Loucy (cell line): ENCODE measurements at regions not wholly inside any gene's neighbourhood (a gene's known extent, or its start where the extent isn't known, plus 50 kb on each side); places are given as distances from the start of the nearest gene placed in this dataset.
"Not testable (repeated sequence)": the region's sequence is repeated elsewhere in the genome, so short reads cannot be mapped to it uniquely, and the experiment has no call there.

Source experiments
- H2AFZ ChIP-seq: fragments of 200-600 bp; sonication (generic); 2 replicates; pipeline ENCODE4 v1.6.0; 2016; ENCODE audit warnings: antibody characterized with exemption, mild to moderate bottlenecking, low read length, moderate library complexity
- H3F3A ChIP-seq: fragments of 200-600 bp; 2 replicates; pipeline ENCODE4 v1.6.0; 2016; ENCODE audit warnings: antibody characterized with exemption, low read depth, mild to moderate bottlenecking
- H3K27me3 ChIP-seq: fragments of 200-600 bp; sonication (generic); 2 replicates; pipeline ENCODE4 v1.6.1; 2014; ENCODE audit warnings: low read length, mild to moderate bottlenecking; ENCODE audit not compliant: insufficient read depth, poor library complexity, severe bottlenecking
- H3K36me3 ChIP-seq: fragments of 200-600 bp; sonication (generic); 2 replicates; pipeline ENCODE4 v1.6.1; 2016; ENCODE audit warnings: low read length; ENCODE audit not compliant: insufficient read depth
- H3K4me1 ChIP-seq: fragments of 200-600 bp; sonication (generic); 2 replicates; pipeline ENCODE4 v1.5.1; 2014; ENCODE audit warnings: low read length, mild to moderate bottlenecking; ENCODE audit not compliant: insufficient read depth, poor library complexity, severe bottlenecking
- H3K4me2 ChIP-seq: fragments of 200-600 bp; sonication (generic); 2 replicates; pipeline ENCODE4 v1.6.0; 2014; ENCODE audit warnings: antibody characterized with exemption, low read length, low read depth, mild to moderate bottlenecking; ENCODE audit not compliant: poor library complexity, severe bottlenecking
- H3K4me3 ChIP-seq: fragments of 200-600 bp; sonication (generic); 2 replicates; pipeline ENCODE4 v1.5.1; 2014; ENCODE audit warnings: low read length, mild to moderate bottlenecking, mixed read lengths; ENCODE audit not compliant: poor library complexity, severe bottlenecking
- H3K79me2 ChIP-seq: fragments of 200-600 bp; sonication (generic); 2 replicates; pipeline ENCODE4 v1.6.1; 2014; ENCODE audit warnings: low read length; ENCODE audit not compliant: insufficient read depth
- H3K9ac ChIP-seq: fragments of 200-600 bp; sonication (generic); 2 replicates; pipeline ENCODE4 v1.6.0; 2014; ENCODE audit warnings: mild to moderate bottlenecking, low read depth, low read length, moderate library complexity; ENCODE audit not compliant: poor library complexity, severe bottlenecking
- H3K9me2 ChIP-seq: fragments of 200-600 bp; sonication (generic); replicated peaks from 2 replicates; pipeline ENCODE4 v1.6.1; 2016; ENCODE audit warnings: low read depth, low read length, mixed read lengths
- H3K9me3 ChIP-seq: fragments of 200-600 bp; sonication (generic); 2 replicates; pipeline ENCODE4 v1.6.1; 2014; ENCODE audit warnings: mild to moderate bottlenecking, antibody characterized with exemption, low read length, low read depth; ENCODE audit not compliant: insufficient read depth
- H4K20me1 ChIP-seq: fragments of 200-600 bp; sonication (generic); 2 replicates; pipeline ENCODE4 v1.6.0; 2014; ENCODE audit warnings: antibody characterized with exemption, low read length, mild to moderate bottlenecking; ENCODE audit not compliant: insufficient read depth, poor library complexity, severe bottlenecking
- CTCF ChIP-seq: fragments of 200-600 bp; sonication (generic); conservative IDR thresholded peaks from 2 replicates; pipeline ENCODE4 v1.5.1; 2014; ENCODE audit warnings: mild to moderate bottlenecking, antibody characterized with exemption, low read length
- EZH2phosphoT487 ChIP-seq: fragments of 200-600 bp; IDR thresholded peaks from 2 replicates; pipeline ENCODE4 v1.6.1; 2018; ENCODE audit warnings: antibody characterized with exemption, mild to moderate bottlenecking, moderate library complexity, borderline replicate concordance

GRCh38 chr2:52260904-52261303 is 1229.0 kb upstream of the NRXN1 start:
- Histone ChIP-seq H4K20me1 (no peaks in the 10 kb centered on the region), H3K9me2 (no peaks in the 10 kb centered on the region), H3K9me3 (no peaks in the 10 kb centered on the region), H3K27me3 (no peaks in the 10 kb centered on the region), H3K4me1 (no peaks in the 10 kb centered on the region), H3K79me2 (no peaks in the 10 kb centered on the region), H3K4me3 (no peak overlapping the region), H3K9ac (no peak overlapping the region), H3K36me3 (no peaks in the 10 kb centered on the region), H3K4me2 (no peak overlapping the region), H3F3A (no peaks in the 10 kb centered on the region), H2AFZ (no peak overlapping the region)
- no peak for TF ChIP-seq EZH2phosphoT487
- no peak for TF ChIP-seq CTCF

DNA sequence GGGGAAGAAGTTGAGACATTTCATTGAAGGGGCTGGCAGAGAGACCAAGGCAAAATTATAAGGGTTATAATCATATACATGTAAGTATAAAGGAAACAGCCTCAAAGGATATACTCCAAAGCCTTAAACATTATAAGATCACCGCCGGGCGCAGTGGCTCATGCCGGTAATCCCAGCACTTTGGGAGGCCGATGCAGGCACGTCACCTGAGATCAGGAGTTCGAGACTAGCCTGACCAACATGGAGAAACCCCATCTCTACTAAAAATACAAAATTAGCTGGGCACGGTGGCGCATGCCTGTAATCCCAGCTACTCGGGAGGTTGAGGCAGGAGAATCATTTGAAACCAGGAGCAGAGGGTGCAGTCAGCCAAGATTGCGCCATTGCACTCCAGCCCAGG is 1227.0 kb upstream of the NRXN1 start:
- not testable (repeated sequence) for H3K79me2 ChIP-seq, H3K9me3 ChIP-seq, H3F3A ChIP-seq, H2AFZ ChIP-seq, H3K4me2 ChIP-seq, H4K20me1 ChIP-seq, H3K4me1 ChIP-seq, H3K9ac ChIP-seq, H3K9me2 ChIP-seq, H3K4me3 ChIP-seq, H3K27me3 ChIP-seq, H3K36me3 ChIP-seq

DNA sequence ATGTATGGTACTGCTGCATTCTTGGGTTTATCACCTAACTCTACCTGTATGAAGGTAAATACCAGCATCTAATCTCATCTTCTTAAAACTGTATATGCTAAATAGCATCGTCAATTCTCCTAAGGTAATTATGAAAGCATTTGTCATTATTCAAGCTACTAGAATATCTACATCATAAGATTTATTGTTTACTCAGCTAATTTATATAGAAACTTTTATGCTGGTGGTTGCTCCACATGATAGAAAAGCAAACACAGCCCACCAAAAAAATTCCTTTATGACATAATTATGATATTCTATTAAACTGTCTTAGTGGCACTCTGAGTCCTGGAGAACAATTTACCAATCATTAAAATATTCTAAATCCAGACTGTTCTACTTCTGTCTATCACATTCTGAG is 1226.1 kb upstream of the NRXN1 start:
- TF ChIP-seq CTCF = no peak
- TF ChIP-seq EZH2phosphoT487 = no peak
- H3K9ac ChIP-seq = no peak overlapping the region
- no peaks in the 10 kb centered on the region for H3K27me3 ChIP-seq
- H2AFZ ChIP-seq = no peak overlapping the region
- H3K9me2 ChIP-seq = no peaks in the 10 kb centered on the region
- no peak overlapping the region for H3K4me2 ChIP-seq
- H3K36me3 ChIP-seq = no peaks in the 10 kb centered on the region
- no peak overlapping the region for H3K4me3 ChIP-seq
- no peaks in the 10 kb centered on the region for H3K4me1 ChIP-seq
- H3K79me2 ChIP-seq = no peaks in the 10 kb centered on the region
- H3F3A ChIP-seq = no peaks in the 10 kb centered on the region
- H3K9me3 ChIP-seq = no peaks in the 10 kb centered on the region
- H4K20me1 ChIP-seq = no peaks in the 10 kb centered on the region

GRCh38 chr2:52253416-52253980 is 1221.6 kb upstream of the NRXN1 start:
- no peaks in the 10 kb centered on the region for H4K20me1 ChIP-seq
- H3K4me2 ChIP-seq = no peak overlapping the region
- TF ChIP-seq EZH2phosphoT487 = no peak
- TF ChIP-seq CTCF = no peak
- H3K9ac ChIP-seq = no peak overlapping the region
- H3K9me2 ChIP-seq = no peaks in the 10 kb centered on the region
- no peaks in the 10 kb centered on the region for H3K79me2 ChIP-seq
- H3K9me3 ChIP-seq = no peaks in the 10 kb centered on the region
- H3F3A ChIP-seq = no peaks in the 10 kb centered on the region
- H3K4me3 ChIP-seq = no peak overlapping the region
- no peak overlapping the region for H2AFZ ChIP-seq
- no peaks in the 10 kb centered on the region for H3K4me1 ChIP-seq
- no peaks in the 10 kb centered on the region for H3K27me3 ChIP-seq
- H3K36me3 ChIP-seq = no peaks in the 10 kb centered on the region
